ENCODE measurements at regions not wholly inside any gene's neighbourhood (a gene's known extent, or its start where the extent isn't known, plus 50 kb on each side); places are given as distances from the start of the nearest gene placed in this dataset.

GRCh38 chr6:125363039-125363823, 61.5 kb upstream of the HDDC2 start:
- TF ChIP-seq CTCF (IDR thresholded peaks at IDR 0.05) (no peak), POLR2AphosphoS5 (IDR thresholded peaks at IDR 0.05) (peak; percentile 13 to 30), EP300 (IDR thresholded peaks at IDR 0.05) (no peak), POLR2A (IDR thresholded peaks at IDR 0.05; ENCODE audit: low read depth) (no peak)
